ENCODE measurements at regions not wholly inside any gene's neighbourhood (a gene's known extent, or its start where the extent isn't known, plus 50 kb on each side); places are given as distances from the start of the nearest gene placed in this dataset.
"Not testable (repeated sequence)": the region's sequence is repeated elsewhere in the genome, so short reads cannot be mapped to it uniquely, and the experiment has no call there.

DNA sequence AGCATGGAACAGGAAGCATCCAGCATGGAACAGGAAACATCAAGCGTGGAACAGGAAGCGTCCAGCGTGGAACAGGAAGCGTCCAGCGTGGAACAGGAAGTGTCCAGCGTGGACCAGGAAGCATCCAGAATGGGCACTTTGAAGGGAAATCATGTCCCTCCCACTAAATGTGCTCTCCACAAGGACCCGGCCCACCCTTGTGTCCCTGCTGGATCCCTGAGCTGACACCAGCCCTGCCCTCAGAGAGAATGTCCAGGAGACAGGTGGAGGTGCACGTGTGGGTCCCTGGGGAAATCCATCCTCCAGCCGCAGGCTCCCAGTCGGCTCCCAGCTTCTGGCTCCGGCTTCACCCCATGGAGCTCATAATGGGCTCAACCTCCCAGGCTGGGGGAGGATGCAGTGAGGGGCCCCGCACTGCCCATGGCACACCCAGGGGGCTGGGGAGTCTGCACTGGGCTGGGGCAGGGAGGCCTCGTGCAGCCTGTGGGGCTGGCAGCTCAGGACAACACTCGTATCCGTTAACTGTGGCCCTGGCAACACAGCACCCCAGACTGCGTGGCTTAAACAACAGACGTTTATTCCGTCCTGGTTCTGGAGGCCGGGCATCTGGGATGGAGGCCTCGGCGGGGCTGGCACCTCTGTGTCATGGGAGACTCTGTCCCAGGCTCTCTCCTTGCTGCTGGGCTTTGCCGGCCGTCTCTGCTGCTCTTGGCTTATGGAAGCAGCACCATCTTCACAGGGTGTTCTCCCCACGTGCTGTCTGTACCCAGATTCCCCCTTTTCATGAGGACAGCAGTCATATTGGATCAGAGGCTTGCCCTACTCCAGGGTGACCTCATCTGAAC is 104.8 kb downstream of the TMEM121 start:
- FAIRE-seq; DNase-seq (ENCODE audit: low read depth in 1 of 2, low spot score in 2 of 2); H4K8ac ChIP-seq (ENCODE audit: extremely low read depth, insufficient read depth, low read length); H3K14ac ChIP-seq (ENCODE audit: insufficient read length); H2BK20ac ChIP-seq (ENCODE audit: low read length); H3K4me2 ChIP-seq (ENCODE audit: insufficient read depth in 1 of 2, low read depth in 2 of 2, low read length in 2 of 2); H2BK120ac ChIP-seq (replicated peaks; ENCODE audit: low read depth, low read length); H3K23me2 ChIP-seq (ENCODE audit: low read depth, low read length); H3K36me3 ChIP-seq (ENCODE audit: control insufficient read depth in 2 of 4, insufficient read depth in 4 of 4, low read length in 3 of 4); H4K5ac ChIP-seq (ENCODE audit: insufficient read length, low read depth, low read length); H3K18ac ChIP-seq (ENCODE audit: extremely low read depth, low read length); H4K91ac ChIP-seq (replicated peaks; ENCODE audit: insufficient read length, low read length); H3K4me1 ChIP-seq (replicated peaks in 1 of 4; ENCODE audit: control insufficient read depth in 3 of 4, insufficient read depth in 4 of 4, low read length in 3 of 4); H3K27ac ChIP-seq (ENCODE audit: low read depth, low read length); POLR2A ChIA-PET (ENCODE audit: partially characterized antibody); H3K27me3 ChIP-seq (replicated peaks in 1 of 4; ENCODE audit: control insufficient read depth in 3 of 4, extremely low read depth in 1 of 4, insufficient read depth in 3 of 4, low read length in 3 of 4); H4K20me1 ChIP-seq (replicated peaks in 1 of 2; ENCODE audit: control insufficient read depth in 1 of 2, insufficient read depth in 2 of 2, low read length in 2 of 2); H3K4me3 ChIP-seq (ENCODE audit: extremely low read depth in 1 of 4, insufficient read depth in 2 of 4, low read depth in 3 of 4, low read length in 4 of 4); H2BK15ac ChIP-seq (ENCODE audit: low read length); CTCF ChIA-PET (ENCODE audit: partially characterized antibody); H2BK12ac ChIP-seq (ENCODE audit: low read depth, low read length); H3K4ac ChIP-seq (replicated peaks; ENCODE audit: insufficient read length, low read depth, low read length); H3K79me1 ChIP-seq (ENCODE audit: low read depth, low read length); H2BK5ac ChIP-seq (ENCODE audit: low read depth, low read length); H3K56ac ChIP-seq (replicated peaks; ENCODE audit: insufficient read length, low read depth, low read length); H3K23ac ChIP-seq (ENCODE audit: insufficient read length); H3K9ac ChIP-seq (replicated peaks in 1 of 4; ENCODE audit: extremely low read depth in 1 of 4, low read depth in 3 of 4, low read length in 3 of 4); H2AK5ac ChIP-seq (ENCODE audit: low read depth, low read length); H2AFZ ChIP-seq (ENCODE audit: low read length); H3K79me2 ChIP-seq (ENCODE audit: control insufficient read depth in 1 of 2, insufficient read depth in 2 of 2, low read length in 2 of 2): not testable (repeated sequence)
- 78% methylated on average over 13 of the region's 24 CpGs; no CpG with 5 or more reads in 1 of the 2 experiments for WGBS, 2 experiments (ENCODE audit: extremely low coverage in 1 of 2, insufficient coverage in 1 of 2, insufficient read length in 1 of 2, insufficient replicate concordance in 2 of 2, low coverage in 1 of 2, low lambda C conversion rate in 2 of 2, missing lambda C conversion rate in 1 of 2)
- H3K9me3 ChIP-seq (ENCODE audit: insufficient read depth in 2 of 2, low read depth in 1 of 2, low read length in 1 of 2) = peaks cover 28 to 77% of the 10 kb centered on the region in 2 experiments; a peak in 3 of 4 replicates

All from H1 (cell line).